ENCODE measurements at regions not wholly inside any gene's neighbourhood (a gene's known extent, or its start where the extent isn't known, plus 50 kb on each side); places are given as distances from the start of the nearest gene placed in this dataset.

DNA sequence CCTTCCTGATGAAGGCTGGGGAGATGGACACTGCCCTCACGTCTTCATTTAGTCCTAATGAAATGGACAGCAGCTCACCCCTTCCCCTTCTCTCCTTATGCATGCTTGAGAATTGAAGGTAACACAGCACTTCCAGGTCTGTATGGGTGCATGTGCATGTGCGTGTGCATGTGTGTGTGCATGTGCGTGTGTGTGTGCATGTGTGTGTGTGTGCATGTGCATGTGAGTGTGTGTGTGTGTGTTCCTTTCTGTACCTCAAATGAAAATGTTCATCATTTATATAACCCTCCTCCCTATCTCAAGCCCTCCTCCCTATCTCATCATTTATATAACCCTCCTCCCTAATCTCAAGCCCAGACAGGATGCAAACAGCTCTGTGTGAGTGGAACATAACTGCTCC is 444.8 kb downstream of the MAT2B start (continued):
- TF ChIP-seq, protein P1, sequence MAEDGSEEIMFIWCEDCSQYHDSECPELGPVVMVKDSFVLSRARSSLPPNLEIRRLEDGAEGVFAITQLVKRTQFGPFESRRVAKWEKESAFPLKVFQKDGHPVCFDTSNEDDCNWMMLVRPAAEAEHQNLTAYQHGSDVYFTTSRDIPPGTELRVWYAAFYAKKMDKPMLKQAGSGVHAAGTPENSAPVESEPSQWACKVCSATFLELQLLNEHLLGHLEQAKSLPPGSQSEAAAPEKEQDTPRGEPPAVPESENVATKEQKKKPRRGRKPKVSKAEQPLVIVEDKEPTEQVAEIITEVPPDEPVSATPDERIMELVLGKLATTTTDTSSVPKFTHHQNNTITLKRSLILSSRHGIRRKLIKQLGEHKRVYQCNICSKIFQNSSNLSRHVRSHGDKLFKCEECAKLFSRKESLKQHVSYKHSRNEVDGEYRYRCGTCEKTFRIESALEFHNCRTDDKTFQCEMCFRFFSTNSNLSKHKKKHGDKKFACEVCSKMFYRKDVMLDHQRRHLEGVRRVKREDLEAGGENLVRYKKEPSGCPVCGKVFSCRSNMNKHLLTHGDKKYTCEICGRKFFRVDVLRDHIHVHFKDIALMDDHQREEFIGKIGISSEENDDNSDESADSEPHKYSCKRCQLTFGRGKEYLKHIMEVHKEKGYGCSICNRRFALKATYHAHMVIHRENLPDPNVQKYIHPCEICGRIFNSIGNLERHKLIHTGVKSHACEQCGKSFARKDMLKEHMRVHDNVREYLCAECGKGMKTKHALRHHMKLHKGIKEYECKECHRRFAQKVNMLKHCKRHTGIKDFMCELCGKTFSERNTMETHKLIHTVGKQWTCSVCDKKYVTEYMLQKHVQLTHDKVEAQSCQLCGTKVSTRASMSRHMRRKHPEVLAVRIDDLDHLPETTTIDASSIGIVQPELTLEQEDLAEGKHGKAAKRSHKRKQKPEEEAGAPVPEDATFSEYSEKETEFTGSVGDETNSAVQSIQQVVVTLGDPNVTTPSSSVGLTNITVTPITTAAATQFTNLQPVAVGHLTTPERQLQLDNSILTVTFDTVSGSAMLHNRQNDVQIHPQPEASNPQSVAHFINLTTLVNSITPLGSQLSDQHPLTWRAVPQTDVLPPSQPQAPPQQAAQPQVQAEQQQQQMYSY (CRISPR knock-in tag; IDR thresholded peaks at IDR 0.05), result no peak
- TF ChIP-seq TBL1XR1 (IDR thresholded peaks at IDR 0.05; ENCODE audit: low read depth, low read length), result no peak
- TF ChIP-seq, protein P2, sequence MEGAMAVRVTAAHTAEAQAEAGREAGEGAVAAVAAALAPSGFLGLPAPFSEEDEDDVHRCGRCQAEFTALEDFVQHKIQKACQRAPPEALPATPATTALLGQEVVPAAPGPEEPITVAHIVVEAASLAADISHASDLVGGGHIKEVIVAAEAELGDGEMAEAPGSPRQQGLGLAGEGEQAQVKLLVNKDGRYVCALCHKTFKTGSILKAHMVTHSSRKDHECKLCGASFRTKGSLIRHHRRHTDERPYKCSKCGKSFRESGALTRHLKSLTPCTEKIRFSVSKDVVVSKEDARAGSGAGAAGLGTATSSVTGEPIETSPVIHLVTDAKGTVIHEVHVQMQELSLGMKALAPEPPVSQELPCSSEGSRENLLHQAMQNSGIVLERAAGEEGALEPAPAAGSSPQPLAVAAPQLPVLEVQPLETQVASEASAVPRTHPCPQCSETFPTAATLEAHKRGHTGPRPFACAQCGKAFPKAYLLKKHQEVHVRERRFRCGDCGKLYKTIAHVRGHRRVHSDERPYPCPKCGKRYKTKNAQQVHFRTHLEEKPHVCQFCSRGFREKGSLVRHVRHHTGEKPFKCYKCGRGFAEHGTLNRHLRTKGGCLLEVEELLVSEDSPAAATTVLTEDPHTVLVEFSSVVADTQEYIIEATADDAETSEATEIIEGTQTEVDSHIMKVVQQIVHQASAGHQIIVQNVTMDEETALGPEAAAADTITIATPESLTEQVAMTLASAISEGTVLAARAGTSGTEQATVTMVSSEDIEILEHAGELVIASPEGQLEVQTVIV (IDR thresholded peaks at IDR 0.05; ENCODE audit: borderline replicate concordance, partially characterized antibody), result no peak
- TF ChIP-seq, protein P3, sequence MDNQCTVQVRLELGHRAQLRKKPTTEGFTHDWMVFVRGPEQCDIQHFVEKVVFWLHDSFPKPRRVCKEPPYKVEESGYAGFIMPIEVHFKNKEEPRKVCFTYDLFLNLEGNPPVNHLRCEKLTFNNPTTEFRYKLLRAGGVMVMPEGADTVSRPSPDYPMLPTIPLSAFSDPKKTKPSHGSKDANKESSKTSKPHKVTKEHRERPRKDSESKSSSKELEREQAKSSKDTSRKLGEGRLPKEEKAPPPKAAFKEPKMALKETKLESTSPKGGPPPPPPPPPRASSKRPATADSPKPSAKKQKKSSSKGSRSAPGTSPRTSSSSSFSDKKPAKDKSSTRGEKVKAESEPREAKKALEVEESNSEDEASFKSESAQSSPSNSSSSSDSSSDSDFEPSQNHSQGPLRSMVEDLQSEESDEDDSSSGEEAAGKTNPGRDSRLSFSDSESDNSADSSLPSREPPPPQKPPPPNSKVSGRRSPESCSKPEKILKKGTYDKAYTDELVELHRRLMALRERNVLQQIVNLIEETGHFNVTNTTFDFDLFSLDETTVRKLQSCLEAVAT (IDR thresholded peaks at IDR 0.05), result no peak

DNA sequence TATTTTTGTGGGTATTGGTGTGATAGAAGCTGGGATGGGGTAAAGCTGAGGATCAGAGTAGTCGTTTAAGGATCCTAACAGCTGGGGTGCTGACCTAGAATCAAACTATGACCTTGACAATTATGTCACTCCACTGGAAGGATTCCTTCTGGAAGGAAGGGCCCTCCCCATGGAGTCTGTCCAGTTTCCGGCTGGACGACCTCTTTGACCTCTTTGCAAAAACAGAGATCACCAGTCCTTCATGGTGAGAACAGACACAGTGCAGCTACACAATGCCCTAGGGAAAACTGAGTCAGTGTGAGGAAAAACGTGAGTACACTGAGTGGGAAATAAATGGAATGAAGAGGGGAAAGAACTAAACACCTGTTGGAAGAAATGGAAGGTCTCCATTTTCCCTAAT is 445.6 kb downstream of the MAT2B start:
- H3K79me2 ChIP-seq (ENCODE audit: control insufficient read depth, insufficient read depth, low read length), result no peaks in the 10 kb centered on the region
- ChIA-PET SMC1A (ENCODE audit: uncharacterized antibody, unreplicated experiment) (interaction anchor here (1.1 kb wide), 1 partner anchor 11 kb away, joined by 3 read pairs; no protein-coding TSS in a partner anchor), POLR2A (no interaction called here), CTCF (interaction anchor here (2.0 kb wide), 1 partner anchor 10 kb away, joined by 5 read pairs; no protein-coding TSS in a partner anchor), RAD21 (ENCODE audit: unreplicated experiment) (no interaction called here)
- FAIRE-seq (no peak), ATAC-seq (no peak), DNase-seq (ENCODE audit: low read depth, low spot score) (no peak)
- in situ Hi-C loops (cut with MboI), result no loop called here
- H3K4me2 ChIP-seq (ENCODE audit: control insufficient read depth, insufficient read depth), result no peak overlapping the region
- intact Hi-C loops (cut with micrococcal nuclease; ENCODE audit: unreplicated experiment), result no loop called here
- no peak overlapping the region for H3K4me3 ChIP-seq
- H3K27ac ChIP-seq (ENCODE audit: control insufficient read depth, insufficient read depth), result no peak overlapping the region
- H3K9ac ChIP-seq (ENCODE audit: control insufficient read depth, insufficient read depth, low read length), result no peak overlapping the region
- H3K36me3 ChIP-seq (ENCODE audit: control insufficient read depth in 2 of 2, insufficient read depth in 2 of 2, low read length in 1 of 2), result no peaks in the 10 kb centered on the region
- WGBS (ENCODE audit: insufficient coverage, insufficient replicate concordance, low lambda C conversion rate, missing lambda C conversion rate), result 41% methylated on average over 4 of the region's 4 CpGs
- no peaks in the 10 kb centered on the region for H4K20me1 ChIP-seq (ENCODE audit: control insufficient read depth, insufficient read depth)
- H3K9me3 ChIP-seq (replicated peaks; ENCODE audit: control insufficient read depth, insufficient read depth, low read length), result no peaks in the 10 kb centered on the region
- H3K27me3 ChIP-seq (replicated peaks in 1 of 2; ENCODE audit: control insufficient read depth in 2 of 2, insufficient read depth in 2 of 2, low read length in 1 of 2), result no peaks in the 10 kb centered on the region
- no peak overlapping the region for H2AFZ ChIP-seq (ENCODE audit: control insufficient read depth, low read depth, low read length)
- BruUV-seq (replicated peaks), result no TSS peak
- H3K4me1 ChIP-seq (ENCODE audit: control insufficient read depth, insufficient read depth, low read length), result no peaks in the 10 kb centered on the region
- no peak for TF ChIP-seq MYC (IDR thresholded peaks at IDR 0.05; ENCODE audit: insufficient read depth, insufficient read length, insufficient replicate concordance, low read length, severe bottlenecking)
- TF ChIP-seq CEBPB (IDR thresholded peaks at IDR 0.05; ENCODE audit: borderline replicate concordance in 1 of 2, low read depth in 2 of 2, low read length in 2 of 2), result no peak
- TF ChIP-seq SMC3 (IDR thresholded peaks at IDR 0.05; ENCODE audit: borderline replicate concordance, low read length), result no peak
- TF ChIP-seq ETV6 (conservative IDR thresholded peaks at IDR 0.05 in 1 of 2, IDR thresholded peaks at IDR 0.05 in 1 of 2; ENCODE audit: borderline replicate concordance in 1 of 2, low read depth in 1 of 2), result no peak
- TF ChIP-seq, protein P4, sequence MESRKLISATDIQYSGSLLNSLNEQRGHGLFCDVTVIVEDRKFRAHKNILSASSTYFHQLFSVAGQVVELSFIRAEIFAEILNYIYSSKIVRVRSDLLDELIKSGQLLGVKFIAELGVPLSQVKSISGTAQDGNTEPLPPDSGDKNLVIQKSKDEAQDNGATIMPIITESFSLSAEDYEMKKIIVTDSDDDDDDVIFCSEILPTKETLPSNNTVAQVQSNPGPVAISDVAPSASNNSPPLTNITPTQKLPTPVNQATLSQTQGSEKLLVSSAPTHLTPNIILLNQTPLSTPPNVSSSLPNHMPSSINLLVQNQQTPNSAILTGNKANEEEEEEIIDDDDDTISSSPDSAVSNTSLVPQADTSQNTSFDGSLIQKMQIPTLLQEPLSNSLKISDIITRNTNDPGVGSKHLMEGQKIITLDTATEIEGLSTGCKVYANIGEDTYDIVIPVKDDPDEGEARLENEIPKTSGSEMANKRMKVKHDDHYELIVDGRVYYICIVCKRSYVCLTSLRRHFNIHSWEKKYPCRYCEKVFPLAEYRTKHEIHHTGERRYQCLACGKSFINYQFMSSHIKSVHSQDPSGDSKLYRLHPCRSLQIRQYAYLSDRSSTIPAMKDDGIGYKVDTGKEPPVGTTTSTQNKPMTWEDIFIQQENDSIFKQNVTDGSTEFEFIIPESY (IDR thresholded peaks at IDR 0.05), result no peak
- TF ChIP-seq ZNF207 (IDR thresholded peaks at IDR 0.05; ENCODE audit: borderline replicate concordance), result no peak
- TF ChIP-seq MEF2A (IDR thresholded peaks at IDR 0.05; ENCODE audit: insufficient read depth, low read depth, low read length), result no peak
- TF ChIP-seq ESRRA (IDR thresholded peaks at IDR 0.05; ENCODE audit: low read length), result no peak
- TF ChIP-seq ZSCAN29 (IDR thresholded peaks at IDR 0.05), result no peak

Data from GM12878 (cell line).